ENCODE measurements at regions not wholly inside any gene's neighbourhood (a gene's known extent, or its start where the extent isn't known, plus 50 kb on each side); places are given as distances from the start of the nearest gene placed in this dataset.
A peak's percentile ranks its signal among the peaks of the same experiment; 100 is the strongest.

- no peak for DNase-seq
These were observed 180.5 kb downstream of the ZNF365 start for GRCh38 chr10:62554632-62555199.

DNA sequence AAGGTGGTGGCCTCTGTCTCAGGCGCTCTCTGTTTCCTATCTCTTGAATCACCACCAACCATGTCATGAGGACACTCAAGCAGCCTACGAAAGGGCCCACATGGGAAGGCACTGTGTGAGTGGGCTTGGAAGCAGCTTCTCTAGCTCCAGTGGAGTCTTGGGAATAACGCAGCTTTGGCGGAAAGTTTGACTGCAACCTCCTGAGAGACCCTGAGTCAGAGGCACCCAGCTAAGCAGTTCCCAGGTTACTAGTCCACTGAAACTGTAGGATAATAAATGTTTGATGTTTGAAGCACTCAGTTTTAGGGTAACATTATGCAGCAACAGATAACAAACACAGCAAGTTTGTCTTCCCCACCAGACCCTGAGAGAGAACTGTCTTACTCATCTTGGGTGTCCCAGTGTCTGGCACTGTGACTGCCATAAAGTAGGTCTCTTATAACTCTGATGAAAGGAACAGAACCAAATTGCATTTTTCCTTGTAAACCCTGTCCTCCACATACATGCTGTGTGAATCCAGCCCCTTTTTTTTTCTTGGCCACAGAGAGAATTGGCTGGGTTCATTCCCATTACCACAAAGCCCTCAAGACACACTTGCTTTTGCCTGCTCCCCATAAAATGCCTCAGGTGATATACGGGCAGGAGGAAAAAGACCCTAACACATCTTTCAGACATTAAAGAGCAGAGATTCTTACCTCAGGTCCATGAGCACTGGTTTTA is 185.5 kb downstream of the ZNF365 start:
- no peak for DNase-seq

GRCh38 chr10:62560201-62560819 is 186.1 kb downstream of the ZNF365 start:
- no peak for DNase-seq

- no peak for DNase-seq
These were observed 187.0 kb downstream of the ZNF365 start for GRCh38 chr10:62561151-62561550.

DNA sequence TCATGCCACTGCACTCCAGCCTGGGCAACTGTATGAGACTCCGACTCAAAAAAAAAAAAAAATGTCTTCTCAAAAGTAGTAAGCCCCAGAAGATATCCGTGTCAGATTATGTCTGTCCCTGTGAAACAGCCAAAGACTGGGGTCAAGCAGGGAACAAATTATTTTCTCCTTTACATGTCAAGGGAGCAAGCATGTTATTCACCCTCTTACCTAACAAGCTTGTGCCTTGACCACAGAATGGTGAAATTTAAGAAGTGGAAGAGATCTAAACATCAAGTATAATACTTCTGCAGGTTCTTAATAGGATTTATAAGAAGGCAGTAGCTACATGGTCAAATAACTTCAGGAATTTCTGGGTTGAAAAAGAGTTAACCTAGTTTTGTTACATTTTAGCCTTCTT is 187.9 kb downstream of the ZNF365 start:
- DNase-seq: no peak

- DNase-seq: no peak
These were observed 188.6 kb downstream of the ZNF365 start for GRCh38 chr10:62562795-62563194.

- DNase-seq: no peak
These were observed 199.8 kb downstream of the ZNF365 start for GRCh38 chr10:62573929-62574328.

DNA sequence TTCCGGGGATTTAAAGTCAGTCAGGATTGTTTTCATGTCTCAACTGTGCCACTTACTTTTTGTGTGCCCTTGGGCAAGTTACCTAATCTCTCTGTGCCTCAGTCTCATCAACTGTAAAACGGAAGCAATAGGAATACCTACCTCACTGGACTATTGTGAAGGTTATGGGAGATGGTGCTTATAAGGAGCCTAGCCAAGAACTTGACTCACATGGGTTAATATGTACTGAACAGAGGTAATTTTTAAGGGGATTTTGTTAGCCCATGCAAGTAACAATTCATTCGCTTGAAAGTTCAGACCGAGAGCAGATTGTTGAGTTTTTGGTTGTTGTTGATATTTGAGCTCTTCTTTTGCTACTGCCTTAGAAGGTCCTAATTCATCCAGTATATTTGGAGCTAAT is 202.9 kb downstream of the ZNF365 start:
- no peak for DNase-seq

- DNase-seq: no peak
These were observed 203.6 kb downstream of the ZNF365 start for GRCh38 chr10:62577666-62578291.

DNA sequence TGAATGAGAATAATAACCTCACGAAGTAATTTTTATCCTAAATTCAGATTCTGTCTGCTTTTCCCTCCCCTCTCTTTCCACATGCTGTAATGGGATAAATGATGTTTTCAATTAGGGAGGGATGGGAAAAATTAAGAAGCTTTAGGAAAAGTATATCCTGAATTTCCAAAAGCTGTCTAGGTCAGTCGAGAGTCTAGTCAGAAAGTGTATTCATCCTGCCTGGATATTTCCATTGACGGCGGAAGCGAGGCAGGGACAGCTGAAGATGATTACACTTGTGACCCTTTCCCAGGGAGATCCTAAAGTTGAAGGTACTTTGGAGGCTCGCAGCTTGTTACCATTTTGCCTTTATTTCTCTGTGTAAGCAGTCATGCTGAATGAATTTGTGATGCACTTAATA is 204.1 kb downstream of the ZNF365 start:
- DNase-seq: no peak

DNA sequence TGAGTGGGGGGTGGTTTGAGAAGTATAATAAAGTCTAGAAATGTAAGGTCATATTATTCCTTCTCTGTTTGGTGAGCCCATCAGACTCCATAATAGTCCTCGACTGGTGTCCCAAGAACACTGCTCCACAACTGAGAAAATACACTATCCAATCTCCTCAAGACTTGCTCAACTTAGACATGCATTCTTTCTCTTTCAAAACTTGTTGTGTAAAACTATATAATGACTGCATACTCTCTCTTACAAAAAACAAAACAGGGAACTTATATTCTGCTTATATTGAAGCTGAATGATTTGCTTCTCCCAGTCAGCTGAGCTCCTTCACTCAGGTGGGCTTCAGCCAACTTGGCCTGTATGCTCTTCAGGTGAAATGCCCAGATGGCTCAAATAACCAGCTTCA is 204.7 kb downstream of the ZNF365 start:
- no peak for DNase-seq

DNA sequence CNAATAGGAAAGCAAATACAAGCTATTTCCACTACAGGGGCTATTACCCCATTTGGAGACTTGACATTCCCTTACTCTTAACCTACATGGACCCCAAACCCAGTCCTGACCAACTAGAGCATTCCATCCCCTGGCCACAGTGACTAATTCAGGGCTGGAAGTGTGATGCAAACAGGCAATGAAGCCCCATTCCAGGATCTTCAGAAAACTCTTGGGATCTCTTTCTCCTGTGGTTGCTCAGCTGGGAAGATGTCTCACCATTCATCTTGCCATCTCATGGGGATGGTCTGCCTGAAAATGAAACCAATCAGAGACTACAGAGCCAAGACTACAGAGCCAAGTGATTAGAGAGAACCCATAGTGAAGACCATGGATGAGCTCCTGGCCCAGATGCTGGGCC is 206.2 kb downstream of the ZNF365 start:
- DNase-seq: no peak

GRCh38 chr10:62581351-62581750 is 207.2 kb downstream of the ZNF365 start:
- DNase-seq: no peak

GRCh38 chr10:62582101-62582705 is 208.0 kb downstream of the ZNF365 start:
- DNase-seq: no peak

- no peak for DNase-seq
These were observed 208.6 kb downstream of the ZNF365 start for GRCh38 chr10:62582804-62583208.

DNA sequence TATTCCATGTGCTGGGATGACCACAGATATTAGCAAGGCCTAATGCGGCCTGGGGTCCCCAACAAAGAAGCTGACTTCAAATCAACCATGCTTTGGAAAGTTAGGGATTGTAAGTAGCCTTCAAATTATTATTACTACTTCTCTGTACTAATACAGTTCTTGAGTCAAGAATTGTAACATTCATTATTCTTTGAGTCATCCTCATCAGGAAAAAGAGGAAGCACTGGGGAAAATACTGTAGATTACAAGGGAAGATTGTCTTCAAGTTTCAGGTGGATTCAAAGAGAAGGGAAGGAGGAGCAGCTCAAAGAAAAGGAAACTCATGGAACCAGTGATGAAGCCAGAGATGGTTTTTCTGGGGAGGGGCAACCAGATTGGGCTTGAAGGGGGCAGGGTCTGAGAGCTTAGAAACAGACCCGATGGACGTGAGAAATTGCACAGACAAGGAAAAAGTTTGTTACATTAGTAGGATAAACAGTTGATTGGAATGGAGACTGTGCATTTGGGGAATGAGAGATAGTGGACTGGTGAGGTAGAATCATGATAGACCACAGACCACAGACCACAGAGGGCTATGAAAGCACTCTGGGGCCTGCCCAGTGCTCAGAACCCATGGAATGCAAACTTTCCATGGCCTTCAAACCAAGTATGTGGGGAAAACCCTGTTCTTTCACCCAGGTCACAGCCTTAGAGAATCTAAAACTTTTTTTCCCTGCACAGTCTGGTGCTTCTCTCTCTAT is 209.9 kb downstream of the ZNF365 start:
- no peak for DNase-seq

- DNase-seq: no peak
These were observed 210.6 kb downstream of the ZNF365 start for GRCh38 chr10:62584731-62585130.

DNA sequence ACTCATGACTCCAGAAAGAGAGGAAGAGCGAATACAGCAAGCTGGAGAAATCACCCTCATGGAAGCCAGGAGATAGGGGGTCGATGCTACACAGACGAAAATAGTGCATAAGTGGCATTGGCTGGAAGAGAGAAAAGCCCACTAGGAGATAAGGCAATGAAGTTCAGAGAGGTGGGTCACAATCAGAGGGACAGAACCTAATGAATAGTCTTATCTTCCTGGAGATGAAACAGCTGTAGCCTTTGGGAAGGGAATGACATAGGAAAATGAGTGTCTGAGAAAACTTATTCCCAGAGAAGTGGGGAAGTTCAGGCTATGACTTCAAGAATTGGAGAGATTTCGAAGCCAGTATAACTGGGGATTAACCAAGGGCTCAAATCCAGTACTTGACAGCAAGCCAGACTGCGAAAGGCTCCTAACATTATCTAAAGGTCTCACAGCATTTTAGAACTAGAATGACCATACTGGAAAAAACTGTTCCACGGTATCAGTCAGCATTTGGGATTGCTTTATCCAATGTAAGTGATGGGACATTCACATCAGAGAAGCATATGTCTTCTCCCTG is 211.1 kb downstream of the ZNF365 start:
- no peak for DNase-seq

DNA sequence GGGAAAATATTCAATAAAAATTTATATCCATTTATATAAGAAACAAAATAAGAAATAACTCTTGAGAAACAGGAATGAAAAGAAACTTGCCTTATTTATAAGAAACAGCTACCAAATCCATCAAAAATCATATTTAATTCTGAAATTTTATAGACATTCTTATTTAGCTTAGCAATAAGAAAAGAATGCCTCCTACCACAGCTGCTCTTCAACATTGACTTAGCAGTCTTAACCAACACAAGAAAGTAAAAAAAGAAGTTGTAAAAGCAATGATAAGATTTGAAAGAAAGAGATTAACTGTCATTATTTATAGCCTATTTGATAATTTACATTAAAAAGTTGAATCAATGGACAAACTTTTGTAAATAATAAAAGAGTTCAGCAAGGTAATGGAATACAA is 212.8 kb downstream of the ZNF365 start:
- DNase-seq: no peak

DNA sequence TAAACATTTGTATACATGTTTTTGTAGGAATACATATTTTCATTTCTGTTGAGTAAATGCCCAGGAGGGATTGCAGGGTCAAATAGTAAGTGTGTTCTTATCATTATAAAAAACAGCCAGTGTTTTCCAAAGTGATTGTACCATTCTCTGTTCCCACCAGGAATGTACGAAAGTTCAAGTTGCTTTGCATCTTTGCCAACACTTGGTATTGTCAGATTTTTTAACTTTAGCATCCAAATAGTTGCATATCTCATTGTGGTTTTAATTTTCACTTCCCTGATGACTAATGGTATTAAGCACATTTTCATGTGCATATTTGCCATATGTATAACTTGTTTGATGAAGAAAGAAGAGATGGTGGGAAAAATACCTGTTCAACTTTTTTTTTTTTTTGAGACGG is 213.9 kb downstream of the ZNF365 start:
- DNase-seq: no peak

DNA sequence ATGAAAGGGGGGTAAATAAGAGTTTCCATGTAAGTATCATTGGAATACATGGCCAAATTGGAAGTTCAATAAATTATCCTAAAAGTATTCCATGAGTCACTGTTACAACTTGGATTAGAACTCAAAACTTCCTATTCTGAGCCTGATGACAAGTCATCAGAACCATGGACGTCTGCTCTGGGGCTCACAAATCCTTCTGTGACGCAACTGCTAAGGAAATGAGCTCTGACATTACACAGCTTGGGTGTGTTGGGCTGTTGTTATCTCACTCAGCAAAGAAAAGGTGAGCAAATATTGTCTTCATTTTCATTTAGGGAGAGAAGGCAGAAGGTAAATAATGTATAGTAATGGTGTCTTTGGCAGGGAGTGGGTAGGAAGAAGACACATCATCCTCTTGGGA is 214.8 kb upstream of the ADO start:
- DNase-seq: no peak

DNA sequence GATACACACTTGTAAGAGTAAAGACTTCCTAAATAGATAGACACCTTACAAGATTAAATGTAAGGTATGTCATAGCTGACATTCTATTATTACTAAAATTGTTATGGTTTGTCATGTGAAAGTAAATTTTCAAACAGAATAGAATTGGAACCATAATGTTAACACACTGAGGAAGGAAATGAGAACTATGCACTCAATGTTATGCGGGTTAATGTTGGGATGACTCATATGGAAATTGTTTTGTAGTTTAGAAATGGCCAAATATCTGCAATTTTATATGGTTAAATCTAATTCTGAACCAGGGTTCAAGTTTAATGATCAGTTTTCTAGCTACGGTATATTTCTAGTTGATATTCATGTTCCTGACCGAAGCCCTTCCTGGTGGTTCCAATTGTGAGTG is 214.2 kb upstream of the ADO start:
- DNase-seq: no peak

- peak; percentile 25 for DNase-seq
These were observed 210.4 kb upstream of the ADO start for GRCh38 chr10:62594093-62594520.
